ENCODE measurements at regions not wholly inside any gene's neighbourhood (a gene's known extent, or its start where the extent isn't known, plus 50 kb on each side); places are given as distances from the start of the nearest gene placed in this dataset.
"Not testable (repeated sequence)": the region's sequence is repeated elsewhere in the genome, so short reads cannot be mapped to it uniquely, and the experiment has no call there.

DNA sequence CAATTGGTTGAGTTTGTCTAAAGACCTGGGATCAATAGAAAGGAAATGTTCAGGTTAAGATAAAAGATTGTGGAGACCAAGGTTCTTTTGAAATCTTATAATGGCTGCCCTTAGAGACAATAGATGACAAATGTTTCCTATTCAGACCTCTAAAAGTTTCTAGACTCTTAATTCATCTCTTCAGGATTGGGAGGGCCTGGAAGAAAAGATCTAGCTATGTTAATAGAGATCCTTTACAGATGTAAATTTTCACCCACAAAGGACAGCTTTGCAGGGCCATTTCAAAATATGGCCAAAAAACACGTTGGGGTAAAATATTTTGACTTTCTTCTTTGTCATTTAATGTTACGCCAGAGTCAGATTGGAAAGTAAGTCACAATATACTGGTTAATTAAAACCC lies 1739.6 kb downstream of the ARAP2 start:
- intact Hi-C loops (cut with DNase I); ATAC-seq; DNase-seq (ENCODE audit: missing footprints): not testable (repeated sequence)

DNA sequence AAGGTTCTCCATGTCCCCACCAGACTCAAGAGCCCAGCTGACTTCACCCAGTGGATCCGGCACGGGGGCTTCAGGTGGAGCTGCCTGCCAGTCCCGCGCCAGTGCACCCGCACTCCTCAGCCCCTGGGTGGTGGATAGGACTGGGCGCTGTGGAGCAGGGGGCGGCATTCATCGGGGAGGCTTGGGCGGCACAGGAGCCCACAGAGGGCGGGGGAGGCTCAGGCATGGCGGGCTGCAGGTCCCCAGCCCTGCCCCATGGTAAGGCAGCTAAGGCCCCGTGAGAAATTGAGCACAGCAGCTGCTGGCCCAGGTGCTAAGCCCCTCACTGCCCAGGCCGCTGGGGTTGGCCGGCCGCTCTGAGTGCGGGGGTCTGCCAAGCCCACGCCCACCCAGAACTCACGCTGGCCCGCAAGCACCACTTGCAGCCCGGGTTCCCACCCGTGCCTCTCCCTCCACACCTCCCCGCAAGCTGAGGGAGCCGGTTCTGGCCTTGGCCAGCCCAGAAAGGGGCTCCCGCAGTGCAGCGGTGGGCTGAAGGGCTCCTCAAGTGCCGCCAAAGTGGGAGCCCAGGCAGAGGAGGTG lies 1737.7 kb downstream of the ARAP2 start:
- ATAC-seq; intact Hi-C loops (cut with DNase I); DNase-seq (ENCODE audit: missing footprints): not testable (repeated sequence)

DNA sequence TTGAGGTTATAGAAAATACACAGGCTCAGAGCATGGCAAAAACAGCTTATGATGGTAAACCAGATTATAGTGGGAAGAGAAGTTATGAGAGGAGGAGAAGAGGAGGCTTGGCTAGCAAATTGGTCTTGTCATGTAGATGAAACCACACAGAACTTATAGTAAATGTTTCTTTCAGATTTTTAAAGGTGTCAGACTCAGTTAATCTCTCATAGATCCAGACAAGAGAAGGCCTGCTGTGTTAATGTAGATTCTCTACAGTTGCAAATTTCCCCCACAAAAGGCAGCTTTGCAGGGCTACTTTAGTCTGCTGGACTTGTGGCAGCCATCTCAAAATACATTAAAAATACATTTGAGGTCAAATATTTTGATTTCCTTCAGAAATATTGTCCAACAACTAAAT lies 1731.7 kb downstream of the ARAP2 start:
- intact Hi-C loops (cut with DNase I), result no loop called here
- no peak for ATAC-seq
- DNase-seq (ENCODE audit: missing footprints), result no peak

DNA sequence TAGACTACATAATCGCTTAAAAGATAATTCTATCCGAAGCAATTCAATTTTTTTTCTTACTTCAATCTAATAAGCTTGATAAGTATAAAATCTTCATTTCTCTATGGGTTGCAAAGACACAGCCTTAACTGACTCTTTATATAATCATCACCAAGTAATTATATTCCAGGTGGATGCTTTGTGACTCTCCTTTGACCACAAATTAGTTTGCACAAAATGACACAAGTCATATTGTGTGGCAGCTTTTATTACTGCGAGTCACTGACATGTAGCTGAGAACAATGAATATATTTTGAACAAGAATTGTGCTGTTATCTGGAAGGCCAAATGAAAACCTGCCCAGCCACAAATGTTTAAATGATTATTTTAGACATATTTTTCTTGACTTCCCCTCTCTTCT lies 1727.8 kb downstream of the ARAP2 start:
- DNase-seq (ENCODE audit: missing footprints), result no peak
- no peak for ATAC-seq
- intact Hi-C loops (cut with DNase I), result no loop called here

DNA sequence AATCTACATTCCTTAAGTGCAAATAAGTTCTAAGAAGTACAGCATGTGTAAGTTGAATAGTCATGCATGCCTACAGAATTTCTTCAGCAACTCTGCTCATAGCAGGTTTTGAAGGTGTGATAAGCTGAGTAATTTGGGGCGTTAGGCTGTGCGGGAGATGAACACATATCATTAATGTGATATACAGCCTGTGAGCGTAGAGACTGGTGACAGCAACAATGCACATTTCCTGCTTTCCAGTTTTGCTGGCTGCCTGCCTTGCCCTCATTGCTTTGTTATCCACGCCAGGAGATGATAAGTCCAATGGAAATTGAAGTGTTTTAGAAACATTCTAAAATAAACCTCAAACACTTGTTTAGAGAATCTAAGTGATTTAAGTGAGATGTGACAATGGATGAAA lies 1709.4 kb downstream of the ARAP2 start:
- intact Hi-C loops (cut with DNase I), result no loop called here
- DNase-seq (ENCODE audit: missing footprints) (no peak), ATAC-seq (no peak)

DNA sequence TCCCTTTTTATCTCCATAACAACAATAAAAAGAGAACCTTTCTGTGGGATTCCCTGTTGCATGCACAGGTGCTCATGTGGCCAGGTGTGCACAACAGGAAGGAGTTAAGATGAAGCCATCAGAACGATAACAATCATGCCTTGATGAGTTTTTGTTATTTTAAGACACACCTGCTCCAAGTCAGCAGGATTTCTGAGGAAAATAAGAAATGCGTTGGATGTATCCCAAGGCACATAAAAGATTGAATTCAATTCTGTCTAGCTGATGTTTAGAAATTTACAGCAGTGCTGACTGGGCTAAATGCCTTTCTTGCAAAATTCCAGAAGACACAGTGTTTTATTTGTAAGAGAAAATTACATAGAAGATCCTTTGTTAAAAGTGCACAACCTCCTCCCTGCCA lies 1678.2 kb downstream of the ARAP2 start:
- intact Hi-C loops (cut with DNase I), result no loop called here
- ATAC-seq, result no peak
- DNase-seq (ENCODE audit: missing footprints), result no peak

DNA sequence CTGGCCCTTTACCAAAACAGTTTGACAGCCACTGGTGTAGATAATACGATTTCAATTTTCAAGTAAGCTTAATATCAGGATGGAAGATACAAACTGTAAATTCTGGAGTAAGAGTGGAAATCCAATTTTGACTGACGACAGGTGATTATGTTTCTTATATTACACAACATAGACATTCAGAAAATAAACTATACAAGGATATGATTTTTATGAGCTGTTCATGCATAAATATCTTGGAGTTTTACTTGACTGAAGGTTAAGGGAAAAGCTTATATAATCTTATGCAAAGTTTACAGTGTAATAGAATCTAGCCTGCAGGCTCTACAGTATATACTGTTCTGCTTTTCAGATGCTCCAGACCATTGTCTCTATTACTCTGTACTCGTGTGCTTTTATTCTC lies 1672.3 kb downstream of the ARAP2 start:
- intact Hi-C loops (cut with DNase I), result no loop called here
- DNase-seq (ENCODE audit: missing footprints), result no peak
- ATAC-seq, result no peak

DNA sequence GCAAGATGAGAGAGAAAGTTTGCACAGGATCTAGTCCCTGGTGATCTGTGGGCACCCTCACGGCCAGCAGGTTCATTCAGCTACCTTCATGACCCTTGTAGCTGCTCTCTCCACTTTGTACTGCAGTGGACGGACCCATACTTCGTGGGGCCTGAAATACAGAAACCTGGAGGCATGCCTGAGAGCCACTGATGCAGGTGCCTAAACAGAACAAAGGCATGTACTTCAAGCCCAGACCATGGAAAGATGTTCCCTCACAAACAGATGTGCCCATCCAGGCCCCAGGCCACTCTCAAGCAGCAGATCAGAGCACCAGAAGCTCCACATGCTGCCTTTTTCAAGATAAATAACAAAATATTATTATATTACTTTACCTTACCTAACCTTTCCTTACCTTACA lies 1629.0 kb downstream of the ARAP2 start:
- intact Hi-C loops (cut with DNase I), result no loop called here
- ATAC-seq (no peak), DNase-seq (ENCODE audit: missing footprints) (no peak)

DNA sequence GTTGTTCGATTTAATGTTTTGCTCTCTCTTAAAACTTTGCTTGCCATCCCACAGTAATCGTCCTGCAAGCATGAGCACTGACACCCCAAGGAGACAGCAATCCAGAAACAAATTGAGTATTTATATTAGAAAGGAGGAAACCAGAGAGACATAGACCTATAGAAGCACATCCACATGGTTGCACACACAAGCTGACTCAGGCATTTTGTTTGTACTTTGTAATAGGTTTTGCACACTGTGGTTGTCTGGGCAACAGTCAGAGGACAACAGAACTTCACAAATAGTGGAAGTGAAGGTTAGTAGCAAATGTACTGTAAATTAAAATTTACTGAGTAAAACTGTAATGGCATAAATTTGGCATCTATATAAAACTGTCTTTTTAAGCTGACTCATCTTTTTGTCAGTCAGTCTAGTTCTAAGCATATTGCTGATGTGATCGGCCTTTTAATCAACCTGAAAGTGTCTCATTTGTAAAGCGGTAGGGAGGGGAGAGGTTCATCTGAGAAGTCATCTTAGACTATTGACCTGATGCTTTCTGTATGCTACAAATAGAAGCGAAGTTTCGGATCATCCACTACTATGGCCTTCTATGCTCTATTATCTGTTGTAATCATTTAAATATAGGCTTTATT lies 1624.7 kb downstream of the ARAP2 start:
- ATAC-seq, result no peak
- intact Hi-C loops (cut with DNase I), result no loop called here
- no peak for DNase-seq (ENCODE audit: missing footprints)

DNA sequence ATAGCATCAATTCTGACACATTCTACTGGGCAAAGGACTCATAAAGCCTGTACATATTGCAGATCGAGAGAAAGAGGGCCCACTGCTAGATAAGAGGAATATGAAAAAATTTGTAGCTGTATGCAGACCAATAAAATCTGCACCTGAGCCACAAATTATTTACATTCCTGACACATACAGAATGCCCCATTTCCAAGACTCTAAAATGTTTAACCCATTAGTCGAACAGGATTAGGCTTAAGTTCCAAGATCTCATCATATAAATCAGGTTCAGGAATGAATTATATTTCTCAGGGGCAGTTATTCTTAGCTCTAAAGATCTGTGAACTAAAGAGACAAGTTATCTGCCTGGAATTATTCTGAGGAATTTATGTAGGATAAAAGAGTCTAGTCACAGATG lies 1615.8 kb downstream of the ARAP2 start:
- ATAC-seq (no peak), DNase-seq (ENCODE audit: missing footprints) (no peak)
- intact Hi-C loops (cut with DNase I), result no loop called here

DNA sequence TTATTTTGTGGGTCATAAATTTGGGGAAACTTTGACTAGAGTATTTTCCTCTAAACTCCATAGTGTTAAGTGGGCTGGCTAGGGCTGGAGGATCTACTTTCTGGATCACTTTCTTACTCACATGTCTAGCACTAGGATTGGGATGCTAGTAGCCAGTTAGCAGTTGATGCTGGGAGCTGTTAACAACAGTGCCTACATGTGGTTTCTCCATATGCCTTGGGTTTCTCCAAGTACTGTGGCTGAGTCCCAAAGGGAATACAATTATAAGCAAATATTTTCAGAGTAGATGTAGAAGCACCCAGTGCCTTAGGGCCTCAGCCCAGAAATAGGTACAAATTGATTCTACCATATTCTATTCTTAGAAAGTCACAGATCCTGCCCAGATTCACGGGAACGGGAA lies 1614.9 kb downstream of the ARAP2 start:
- DNase-seq (ENCODE audit: missing footprints) (no peak), ATAC-seq (no peak)

DNA sequence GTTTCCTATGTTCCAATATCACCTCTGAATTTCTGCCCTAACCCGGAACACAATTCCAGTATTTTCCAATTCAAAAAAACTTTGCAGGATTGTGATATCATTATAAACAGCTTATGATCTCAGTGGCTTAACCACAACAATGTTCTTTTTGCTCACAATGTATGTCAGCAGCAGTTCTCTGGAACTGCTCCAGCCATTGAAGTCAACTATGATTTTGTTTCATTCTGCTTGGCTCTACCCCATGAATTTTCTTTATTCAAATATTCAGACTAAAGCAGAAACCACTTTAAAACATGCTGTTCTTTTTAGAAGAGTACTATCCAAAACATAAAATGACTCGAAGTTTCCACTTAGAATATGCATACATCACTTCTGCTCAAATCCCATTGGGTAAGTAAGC lies 1611.1 kb downstream of the ARAP2 start:
- DNase-seq (ENCODE audit: missing footprints) (no peak), ATAC-seq (no peak)
- intact Hi-C loops (cut with DNase I), result no loop called here

More for the DNA sequence above, 1614.9 kb downstream of the ARAP2 start:
- intact Hi-C loops (cut with DNase I), result no loop called here

DNA sequence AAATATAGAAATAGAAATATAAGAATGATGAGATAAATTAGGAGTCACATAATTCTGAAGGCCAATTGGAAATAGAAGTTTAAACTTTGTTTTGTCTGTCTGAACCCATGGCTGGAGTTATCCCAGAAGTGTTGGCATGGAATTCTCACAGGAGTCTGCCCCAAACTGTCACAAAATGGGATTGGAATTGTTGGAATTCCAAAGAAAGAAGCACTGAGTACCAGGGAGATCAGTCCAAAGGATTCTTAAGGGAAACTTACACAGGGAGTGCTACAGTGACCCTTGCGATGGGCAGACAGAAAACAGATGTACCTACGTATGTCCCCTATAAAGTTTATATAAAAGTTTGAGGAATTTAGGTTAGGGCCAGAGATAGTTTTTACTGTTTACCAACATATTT lies 1607.7 kb downstream of the ARAP2 start:
- DNase-seq (ENCODE audit: missing footprints), result no peak
- no peak for ATAC-seq
- intact Hi-C loops (cut with DNase I), result no loop called here

DNA sequence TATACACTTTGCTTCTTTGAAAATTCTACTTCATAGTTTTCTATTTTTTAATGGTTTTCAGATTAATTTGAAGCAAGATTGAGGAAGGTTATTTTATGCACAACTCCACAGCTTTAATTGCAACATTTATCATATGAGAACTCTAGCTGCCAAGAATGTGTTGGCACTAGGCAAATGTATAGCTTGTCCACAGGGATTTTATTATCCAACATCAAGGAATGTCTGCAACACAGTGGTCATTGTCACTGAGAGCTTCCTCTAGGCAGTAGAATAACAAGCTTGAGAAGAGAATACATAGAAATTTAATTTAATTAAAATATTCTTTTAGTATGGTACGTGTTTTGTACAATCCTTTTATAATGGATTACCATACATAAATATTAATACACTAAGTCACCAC lies 1600.8 kb downstream of the ARAP2 start:
- ATAC-seq (no peak), DNase-seq (ENCODE audit: missing footprints) (no peak)
- intact Hi-C loops (cut with DNase I), result no loop called here

DNA sequence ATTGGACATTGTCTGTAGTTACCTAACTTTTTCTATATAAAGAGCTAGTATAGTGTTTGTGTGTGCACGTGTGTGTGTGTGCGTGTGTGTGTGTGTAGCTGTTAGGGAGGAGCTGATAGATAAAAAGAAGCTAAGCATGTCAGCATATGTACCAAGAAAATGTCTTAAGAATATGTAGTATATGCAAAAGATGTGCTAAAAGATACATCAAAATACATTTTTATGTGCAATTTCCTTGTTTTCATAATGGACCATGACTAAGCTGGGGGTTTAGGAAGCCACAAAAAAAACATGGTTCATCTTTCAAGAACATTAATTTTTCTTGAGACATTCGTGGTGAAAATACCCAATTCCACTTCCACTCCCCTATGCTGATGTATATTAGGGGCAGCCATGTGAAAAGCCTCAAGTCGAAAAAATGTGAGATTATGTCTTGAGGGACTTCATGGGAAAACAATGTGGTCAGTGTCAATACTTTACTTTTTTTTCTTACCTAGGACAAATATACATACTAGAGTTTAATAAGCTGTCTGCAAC lies 1599.7 kb downstream of the ARAP2 start:
- DNase-seq (ENCODE audit: missing footprints) (no peak), ATAC-seq (no peak)
- intact Hi-C loops (cut with DNase I), result no loop called here

DNA sequence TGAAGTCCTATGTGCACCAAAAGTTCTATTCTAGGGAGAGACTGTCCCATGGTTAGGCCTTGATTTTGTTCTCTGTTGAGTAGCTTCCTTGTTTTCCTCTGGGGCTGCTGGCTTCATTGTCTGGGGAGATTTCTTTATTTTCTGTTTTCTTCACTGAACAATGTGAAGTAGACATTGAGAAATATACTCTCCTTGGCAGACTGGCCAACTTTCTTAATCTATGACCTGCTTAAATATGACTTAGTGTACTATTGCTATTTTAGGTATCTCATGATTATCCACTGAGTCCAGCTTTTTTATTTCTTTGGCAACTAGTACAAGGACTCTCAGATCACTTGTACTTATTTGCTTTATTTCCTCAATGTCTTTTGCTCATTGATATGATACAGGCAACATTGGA lies 1594.6 kb downstream of the ARAP2 start:
- ATAC-seq (no peak), DNase-seq (ENCODE audit: missing footprints) (no peak)
- intact Hi-C loops (cut with DNase I), result no loop called here

DNA sequence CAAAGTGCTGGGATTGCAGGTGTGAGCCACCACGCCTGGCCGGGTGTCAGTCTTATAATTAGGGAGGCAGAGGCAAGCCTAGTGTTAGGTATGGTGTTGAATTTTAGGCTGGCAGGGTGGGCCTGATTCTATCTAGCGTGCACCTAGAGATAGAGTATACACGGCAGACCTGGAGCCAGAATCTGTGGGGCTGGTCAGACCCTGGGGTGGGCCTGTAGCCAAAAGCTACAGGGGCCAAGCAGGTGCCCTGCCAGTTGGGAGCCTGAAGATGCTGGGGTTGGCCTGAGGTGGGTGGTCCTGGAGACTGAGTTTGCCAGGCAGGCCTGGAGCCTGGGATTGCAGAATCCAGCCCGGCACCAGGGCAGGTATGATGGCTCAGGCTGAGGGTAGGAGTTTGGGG lies 1580.3 kb downstream of the ARAP2 start:
- ATAC-seq, result no peak
- no peak for DNase-seq (ENCODE audit: missing footprints)
- intact Hi-C loops (cut with DNase I), result no loop called here

DNA sequence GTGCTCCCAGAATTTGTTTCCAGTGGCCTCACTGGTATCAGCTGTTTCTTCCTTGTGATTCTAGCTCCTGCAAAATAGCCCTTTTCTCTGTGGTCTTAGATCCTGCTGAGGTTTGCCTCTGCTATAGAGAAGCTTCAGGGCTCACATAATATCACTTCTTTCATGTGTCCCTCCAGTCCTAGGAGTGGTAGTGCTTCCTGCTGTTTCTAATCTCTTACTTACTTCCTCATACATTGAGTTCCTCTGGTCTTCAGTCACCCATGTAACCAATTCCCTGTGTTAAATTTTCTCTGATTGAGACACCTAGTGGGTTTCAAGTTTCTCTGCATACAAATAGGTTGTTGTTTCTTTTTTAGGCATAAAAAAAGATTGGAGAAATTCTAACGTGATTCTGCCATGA lies 1567.9 kb downstream of the ARAP2 start:
- intact Hi-C loops (cut with DNase I), result no loop called here
- ATAC-seq, result no peak
- no peak for DNase-seq (ENCODE audit: missing footprints)

DNA sequence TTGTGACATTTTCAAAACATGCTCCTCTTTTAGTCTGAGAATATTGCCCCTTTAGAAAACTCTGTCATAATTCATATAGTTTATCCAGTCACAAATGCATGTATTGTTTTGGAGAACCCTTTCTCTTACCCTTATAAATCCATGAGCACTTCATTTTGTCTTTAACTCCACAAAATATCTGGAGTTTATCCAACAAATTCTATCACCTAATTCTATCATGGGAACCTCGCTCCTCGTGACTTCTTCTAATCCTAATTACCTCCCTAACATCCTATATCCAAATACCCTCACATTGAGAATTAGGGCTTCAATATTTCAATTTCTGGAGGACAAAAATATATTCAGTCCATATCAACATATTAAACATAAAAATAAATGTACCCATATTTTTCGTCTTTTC lies 1565.9 kb downstream of the ARAP2 start:
- no peak for DNase-seq (ENCODE audit: missing footprints)
- intact Hi-C loops (cut with DNase I), result no loop called here
- ATAC-seq, result no peak

DNA sequence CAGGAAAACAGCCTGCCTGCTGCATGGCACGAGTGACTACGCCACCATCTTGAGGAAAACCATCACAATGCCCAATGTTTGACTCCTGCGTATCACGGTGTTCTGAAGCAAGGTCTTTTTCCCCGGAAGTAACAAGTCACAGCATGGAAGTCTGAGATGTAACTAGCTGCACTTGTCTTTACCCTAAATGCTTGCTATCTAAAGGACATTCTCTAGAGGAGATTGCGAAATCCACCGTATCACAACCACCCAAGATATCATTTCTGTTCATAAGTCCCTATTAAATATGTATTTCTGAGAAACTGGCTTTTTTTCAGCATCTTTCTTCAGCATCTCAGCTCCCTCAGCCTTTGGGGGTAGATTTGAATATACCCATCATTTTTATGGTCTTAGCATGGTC lies 1565.1 kb downstream of the ARAP2 start:
- no peak for ATAC-seq
- no peak for DNase-seq (ENCODE audit: missing footprints)
- intact Hi-C loops (cut with DNase I), result no loop called here

DNA sequence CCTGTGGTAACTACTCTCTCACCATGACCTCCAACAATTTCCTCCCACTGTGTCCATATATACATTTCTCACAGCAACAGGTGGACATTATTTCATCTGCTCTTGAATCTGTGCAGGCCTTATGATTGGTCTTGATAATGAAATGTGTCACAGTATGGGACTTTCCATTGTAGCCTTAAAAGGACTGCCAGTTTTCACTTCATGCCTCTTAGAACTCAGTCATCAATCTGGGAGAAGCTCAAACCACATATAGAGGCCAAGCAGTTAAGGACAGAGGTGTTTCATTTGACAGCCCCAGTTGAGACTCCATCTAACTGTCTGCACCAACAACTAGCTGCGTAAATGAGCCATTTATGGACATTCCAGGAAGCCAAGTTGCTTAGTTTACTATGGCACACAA lies 1534.8 kb downstream of the ARAP2 start:
- ATAC-seq (no peak), DNase-seq (ENCODE audit: missing footprints) (no peak)
- intact Hi-C loops (cut with DNase I), result no loop called here
